ENCODE measurements at regions not wholly inside any gene's neighbourhood (a gene's known extent, or its start where the extent isn't known, plus 50 kb on each side); places are given as distances from the start of the nearest gene placed in this dataset.

- H3K4me2 ChIP-seq (ENCODE audit: low read length), result no peak overlapping the region
- no peak overlapping the region for H3K27ac Mint-ChIP-seq (ENCODE audit: unreplicated experiment)
Measured at GRCh38 chr14:30333934-30334333, 225.0 kb upstream of the G2E3 start.

GRCh38 chr14:30337456-30337855, 221.5 kb upstream of the G2E3 start:
- Histone ChIP-seq H4K20me1 (ENCODE audit: insufficient read depth, low read length) (no peaks in the 10 kb centered on the region), H3K4me2 (ENCODE audit: low read length) (no peak overlapping the region), H3K27me3 (ENCODE audit: insufficient read depth, low read length) (no peaks in the 10 kb centered on the region), H3K4me3 (ENCODE audit: insufficient read depth, low read depth, low read length) (no peak overlapping the region), H3K9me3 (ENCODE audit: insufficient read depth, low read depth, low read length) (no peaks in the 10 kb centered on the region), H3K4me1 (ENCODE audit: insufficient read depth, low read length) (no peaks in the 10 kb centered on the region), H3K27ac (ENCODE audit: low read depth, low read length) (no peak overlapping the region), H2AFZ (ENCODE audit: low read depth, low read length) (no peak overlapping the region), H3K36me3 (ENCODE audit: insufficient read depth, low read length) (no peaks in the 10 kb centered on the region), H3K9ac (ENCODE audit: low read length) (no peak overlapping the region), H3K79me2 (ENCODE audit: insufficient read depth, low read length) (no peaks in the 10 kb centered on the region)
- TF ChIP-seq EZH2 (IDR thresholded peaks at IDR 0.05; ENCODE audit: insufficient read depth, low read length) (no peak), CTCF (IDR thresholded peaks at IDR 0.05; ENCODE audit: insufficient read depth, low read depth, low read length) (no peak)
- H3K9me3 Mint-ChIP-seq (ENCODE audit: unreplicated experiment), result no peaks in the 10 kb centered on the region
- no peaks in the 10 kb centered on the region for H3K36me3 Mint-ChIP-seq (ENCODE audit: low read depth, unreplicated experiment)
- no peak for DNase-seq (ENCODE audit: low read depth)
- peaks cover 31% of the 10 kb centered on the region for H3K27me3 Mint-ChIP-seq (ENCODE audit: low read depth, unreplicated experiment)
- no peak overlapping the region for H3K27ac Mint-ChIP-seq (ENCODE audit: unreplicated experiment)
- H3K4me3 Mint-ChIP-seq (ENCODE audit: unreplicated experiment), result no peak overlapping the region
- no peak for FAIRE-seq
- H3K4me1 Mint-ChIP-seq (ENCODE audit: low read depth, unreplicated experiment), result peaks cover 3% of the 10 kb centered on the region

More at GRCh38 chr14:30333934-30334333, 225.0 kb upstream of the G2E3 start:
- no peaks in the 10 kb centered on the region for H3K36me3 Mint-ChIP-seq (ENCODE audit: low read depth, unreplicated experiment)
- no peak overlapping the region for H3K4me3 ChIP-seq (ENCODE audit: insufficient read depth, low read depth, low read length)
- H3K4me1 ChIP-seq (ENCODE audit: insufficient read depth, low read length), result no peaks in the 10 kb centered on the region
- H3K4me1 Mint-ChIP-seq (ENCODE audit: low read depth, unreplicated experiment), result peaks cover 3% of the 10 kb centered on the region
- no peaks in the 10 kb centered on the region for H3K9me3 ChIP-seq (ENCODE audit: insufficient read depth, low read depth, low read length)
- H4K20me1 ChIP-seq (ENCODE audit: insufficient read depth, low read length), result no peaks in the 10 kb centered on the region
- no peak overlapping the region for H3K27ac ChIP-seq (ENCODE audit: low read depth, low read length)
- H2AFZ ChIP-seq (ENCODE audit: low read depth, low read length), result no peak overlapping the region
- no peaks in the 10 kb centered on the region for H3K36me3 ChIP-seq (ENCODE audit: insufficient read depth, low read length)
- H3K27me3 Mint-ChIP-seq (ENCODE audit: low read depth, unreplicated experiment), result peaks cover 18% of the 10 kb centered on the region
- no peak for TF ChIP-seq EZH2 (IDR thresholded peaks at IDR 0.05; ENCODE audit: insufficient read depth, low read length)
- TF ChIP-seq CTCF (IDR thresholded peaks at IDR 0.05; ENCODE audit: insufficient read depth, low read depth, low read length), result no peak
- H3K4me3 Mint-ChIP-seq (ENCODE audit: unreplicated experiment), result no peak overlapping the region
- H3K79me2 ChIP-seq (ENCODE audit: insufficient read depth, low read length), result no peaks in the 10 kb centered on the region
- H3K27me3 ChIP-seq (ENCODE audit: insufficient read depth, low read length), result no peaks in the 10 kb centered on the region
- peaks cover 2% of the 10 kb centered on the region for H3K9me3 Mint-ChIP-seq (ENCODE audit: unreplicated experiment)
- FAIRE-seq (no peak), DNase-seq (ENCODE audit: low read depth) (no peak)
- no peak overlapping the region for H3K9ac ChIP-seq (ENCODE audit: low read length)

- Histone ChIP-seq H3K4me2 (ENCODE audit: low read length) (no peak overlapping the region), H2AFZ (ENCODE audit: low read depth, low read length) (no peak overlapping the region), H3K9ac (ENCODE audit: low read length) (no peak overlapping the region), H3K4me3 (ENCODE audit: insufficient read depth, low read depth, low read length) (no peak overlapping the region), H3K27ac (ENCODE audit: low read depth, low read length) (no peak overlapping the region), H3K79me2 (ENCODE audit: insufficient read depth, low read length) (no peaks in the 10 kb centered on the region), H3K9me3 (ENCODE audit: insufficient read depth, low read depth, low read length) (no peaks in the 10 kb centered on the region), H4K20me1 (ENCODE audit: insufficient read depth, low read length) (no peaks in the 10 kb centered on the region), H3K36me3 (ENCODE audit: insufficient read depth, low read length) (no peaks in the 10 kb centered on the region), H3K27me3 (ENCODE audit: insufficient read depth, low read length) (no peaks in the 10 kb centered on the region), H3K4me1 (ENCODE audit: insufficient read depth, low read length) (no peaks in the 10 kb centered on the region)
- H3K4me1 Mint-ChIP-seq (ENCODE audit: low read depth, unreplicated experiment), result no peaks in the 10 kb centered on the region
- TF ChIP-seq EZH2 (IDR thresholded peaks at IDR 0.05; ENCODE audit: insufficient read depth, low read length) (no peak), CTCF (IDR thresholded peaks at IDR 0.05; ENCODE audit: insufficient read depth, low read depth, low read length) (no peak)
- no peak for FAIRE-seq
- H3K27me3 Mint-ChIP-seq (ENCODE audit: low read depth, unreplicated experiment), result peaks cover 41% of the 10 kb centered on the region
- DNase-seq (ENCODE audit: low read depth), result no peak
- H3K9me3 Mint-ChIP-seq (ENCODE audit: unreplicated experiment), result no peaks in the 10 kb centered on the region
- no peak overlapping the region for H3K4me3 Mint-ChIP-seq (ENCODE audit: unreplicated experiment)
- H3K36me3 Mint-ChIP-seq (ENCODE audit: low read depth, unreplicated experiment), result no peaks in the 10 kb centered on the region
- H3K27ac Mint-ChIP-seq (ENCODE audit: unreplicated experiment), result no peak overlapping the region
Measured at GRCh38 chr14:30339311-30339901, 219.6 kb upstream of the G2E3 start.

All from astrocyte (in vitro differentiated cells and primary cell).